ENCODE measurements at regions not wholly inside any gene's neighbourhood (a gene's known extent, or its start where the extent isn't known, plus 50 kb on each side); places are given as distances from the start of the nearest gene placed in this dataset.
"Not testable (repeated sequence)": the region's sequence is repeated elsewhere in the genome, so short reads cannot be mapped to it uniquely, and the experiment has no call there.

- no peak overlapping the region for H3K4me3 ChIP-seq
- no peak overlapping the region for H3K27ac ChIP-seq
- DNase-seq (ENCODE audit: low spot score), result no peak
- no peak for TF ChIP-seq CTCF (IDR thresholded peaks at IDR 0.05)
Measured at GRCh38 chr1:83060651-83061390, 938.1 kb downstream of the TTLL7 start.

DNA sequence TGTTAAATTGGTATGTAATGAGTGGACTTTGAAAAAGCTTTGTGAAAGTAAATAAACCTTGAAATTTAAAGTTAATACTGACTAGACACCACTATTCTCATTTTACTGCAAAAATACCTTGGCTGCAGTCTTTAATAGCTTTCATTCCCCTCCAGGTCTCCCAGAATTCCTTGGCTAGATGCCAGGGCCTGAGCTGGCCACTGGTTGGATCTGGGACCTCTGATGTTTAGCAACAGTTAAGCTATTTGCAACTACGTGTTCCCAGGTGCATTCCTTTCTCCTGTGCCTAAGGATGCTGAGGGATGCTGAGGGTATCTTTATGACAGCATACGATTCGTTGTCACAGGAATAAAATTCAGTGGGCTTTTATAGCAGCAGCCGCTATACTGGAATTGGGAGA lies 938.7 kb downstream of the TTLL7 start:
- no peak for DNase-seq (ENCODE audit: low spot score)
- Histone ChIP-seq H3K4me3 (no peak overlapping the region), H3K27ac (no peak overlapping the region)
- TF ChIP-seq CTCF (IDR thresholded peaks at IDR 0.05), result no peak

DNA sequence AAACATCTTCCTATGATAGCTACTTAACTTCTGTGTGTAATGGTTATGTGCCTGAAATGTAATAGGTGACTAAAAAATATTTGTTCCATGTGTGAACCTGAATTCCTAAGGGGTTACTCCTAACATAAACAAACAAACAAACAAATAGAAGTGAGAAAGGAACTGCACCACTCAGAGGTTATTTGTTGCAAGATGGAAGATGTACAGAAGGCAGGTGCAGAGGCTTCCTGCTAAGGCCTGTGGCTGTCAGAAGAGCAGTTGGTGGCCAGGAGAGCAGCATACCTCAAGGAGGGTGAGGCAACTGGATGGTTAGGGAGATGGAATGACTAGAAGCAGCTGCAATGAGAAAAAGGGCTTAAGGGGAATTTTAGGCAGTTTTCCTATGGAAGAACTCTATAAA lies 940.6 kb downstream of the TTLL7 start:
- Histone ChIP-seq H3K4me3 (no peak overlapping the region), H3K27ac (no peak overlapping the region)
- no peak for DNase-seq (ENCODE audit: low spot score)
- no peak for TF ChIP-seq CTCF (IDR thresholded peaks at IDR 0.05)

- no peak for DNase-seq (ENCODE audit: low spot score)
- Histone ChIP-seq H3K4me3 (no peak overlapping the region), H3K27ac (no peak overlapping the region)
- TF ChIP-seq CTCF (IDR thresholded peaks at IDR 0.05), result no peak
Measured at GRCh38 chr1:83055391-83056170, 943.4 kb downstream of the TTLL7 start.

- DNase-seq (ENCODE audit: low spot score), result no peak
- Histone ChIP-seq H3K27ac (no peak overlapping the region), H3K4me3 (no peak overlapping the region)
- no peak for TF ChIP-seq CTCF (IDR thresholded peaks at IDR 0.05)
Measured at GRCh38 chr1:83053446-83053845, 945.5 kb downstream of the TTLL7 start.

- H3K27ac ChIP-seq, result no peak overlapping the region
- no peak for TF ChIP-seq CTCF (IDR thresholded peaks at IDR 0.05)
- DNase-seq (ENCODE audit: low spot score), result no peak
- no peak overlapping the region for H3K4me3 ChIP-seq
Measured at GRCh38 chr1:83052865-83053264, 946.1 kb downstream of the TTLL7 start.

DNA sequence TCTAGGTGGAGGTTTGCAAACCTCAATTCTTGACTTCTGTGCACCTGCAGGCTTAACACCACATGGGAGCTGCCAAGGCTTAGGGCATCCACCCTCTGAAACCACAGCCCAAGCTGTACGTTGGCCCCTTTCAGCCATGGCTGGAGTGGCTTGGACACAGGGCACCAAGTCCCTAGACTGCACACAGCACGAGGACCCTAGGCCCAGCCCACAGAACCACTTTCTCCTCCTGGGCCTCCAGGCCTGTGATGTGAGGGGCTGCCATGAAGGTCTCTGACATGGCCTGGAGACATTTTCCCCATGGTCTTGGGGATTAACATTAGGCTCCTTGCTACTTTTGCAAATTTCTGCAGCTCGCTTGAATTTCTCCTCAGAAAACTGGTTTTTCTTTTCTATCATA lies 947.9 kb downstream of the TTLL7 start:
- not testable (repeated sequence) for H3K4me3 ChIP-seq; H3K27ac ChIP-seq; DNase-seq (ENCODE audit: low spot score)

All from coronary artery (tissue), 2 donors.